ENCODE measurements at regions not wholly inside any gene's neighbourhood (a gene's known extent, or its start where the extent isn't known, plus 50 kb on each side); places are given as distances from the start of the nearest gene placed in this dataset.
A peak's percentile ranks its signal among the peaks of the same experiment; 100 is the strongest.

DNA sequence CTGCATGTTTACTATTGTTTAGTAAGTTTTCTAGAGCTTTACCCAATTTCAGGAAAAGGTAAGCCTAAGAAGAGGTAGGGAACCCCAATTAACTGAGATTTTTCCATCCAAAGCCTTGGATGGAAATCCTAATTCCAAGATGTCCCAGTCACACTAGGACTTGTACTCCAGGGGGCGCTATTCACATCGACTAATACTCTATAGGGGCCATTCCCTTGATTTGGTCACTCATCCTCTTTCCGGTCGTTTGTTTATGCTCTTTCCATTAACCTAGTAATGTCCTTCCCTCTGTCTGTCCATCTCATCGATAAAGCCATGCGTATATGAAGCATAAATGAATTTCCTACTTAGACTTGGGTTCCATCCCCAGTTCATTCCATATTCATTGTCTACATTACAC is 80.8 kb upstream of the FUCA2 start:
- no peak for DNase-seq

- DNase-seq = no peak
Observed at GRCh38 chr6:143591441-143591840, 79.9 kb upstream of the FUCA2 start.

GRCh38 chr6:143589162-143589561 is 77.6 kb upstream of the FUCA2 start:
- no peak for DNase-seq

GRCh38 chr6:143586557-143586956 is 75.0 kb upstream of the FUCA2 start:
- no peak for DNase-seq

GRCh38 chr6:143585716-143586115 is 74.2 kb upstream of the FUCA2 start:
- no peak for DNase-seq

GRCh38 chr6:143585241-143585640 is 73.7 kb upstream of the FUCA2 start:
- no peak for DNase-seq

- no peak for DNase-seq
Observed at GRCh38 chr6:143583542-143584327, 72.2 kb upstream of the FUCA2 start.

- DNase-seq = no peak
Observed at GRCh38 chr6:143581835-143582480, 70.4 kb upstream of the FUCA2 start.

- no peak for DNase-seq
Observed at GRCh38 chr6:143579703-143580102, 68.2 kb upstream of the FUCA2 start.

- no peak for DNase-seq
Observed at GRCh38 chr6:143578054-143578453, 66.5 kb upstream of the FUCA2 start.

GRCh38 chr6:143575901-143576426 is 64.4 kb upstream of the FUCA2 start:
- DNase-seq = no peak

- DNase-seq = peak; percentile 59
Observed at GRCh38 chr6:143575440-143575839, 63.9 kb upstream of the FUCA2 start.

DNA sequence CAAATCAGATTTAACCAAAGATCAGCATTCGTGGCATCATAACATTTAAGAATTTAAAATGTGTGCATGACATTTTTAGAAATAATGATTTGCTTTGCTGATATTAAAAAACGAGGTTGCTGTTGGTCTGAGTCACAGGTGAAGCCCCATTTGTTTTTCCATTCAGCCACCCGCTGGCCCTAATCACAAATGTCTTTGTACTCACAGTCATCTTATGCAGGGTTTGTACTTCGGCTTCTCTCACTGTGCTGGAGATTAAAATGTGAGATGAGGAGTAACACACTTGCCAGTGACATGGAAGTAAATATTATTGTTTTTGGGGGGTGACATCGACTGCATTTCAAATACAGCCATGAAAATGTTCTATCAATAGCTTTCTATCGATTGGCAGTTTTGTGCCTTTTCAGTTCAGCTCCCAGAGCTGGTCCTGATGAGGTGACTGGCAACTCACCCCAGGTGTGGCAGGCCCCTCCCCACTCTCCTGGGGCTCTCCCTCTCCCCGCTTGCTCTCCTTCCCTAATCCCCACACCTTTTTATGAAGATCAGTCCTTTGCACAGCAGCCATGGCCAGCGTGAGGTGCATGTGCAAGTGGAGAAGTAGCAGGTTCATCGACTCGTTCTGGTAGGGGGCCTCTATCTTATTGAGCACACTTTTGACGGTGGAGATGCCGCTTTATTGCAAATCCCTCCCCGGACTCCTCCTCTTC is 58.8 kb upstream of the FUCA2 start:
- no peak for DNase-seq

GRCh38 chr6:143569040-143569439 is 57.5 kb upstream of the FUCA2 start:
- no peak for DNase-seq

- no peak for DNase-seq
Observed at GRCh38 chr6:143564484-143565017, 53.0 kb upstream of the FUCA2 start.

DNA sequence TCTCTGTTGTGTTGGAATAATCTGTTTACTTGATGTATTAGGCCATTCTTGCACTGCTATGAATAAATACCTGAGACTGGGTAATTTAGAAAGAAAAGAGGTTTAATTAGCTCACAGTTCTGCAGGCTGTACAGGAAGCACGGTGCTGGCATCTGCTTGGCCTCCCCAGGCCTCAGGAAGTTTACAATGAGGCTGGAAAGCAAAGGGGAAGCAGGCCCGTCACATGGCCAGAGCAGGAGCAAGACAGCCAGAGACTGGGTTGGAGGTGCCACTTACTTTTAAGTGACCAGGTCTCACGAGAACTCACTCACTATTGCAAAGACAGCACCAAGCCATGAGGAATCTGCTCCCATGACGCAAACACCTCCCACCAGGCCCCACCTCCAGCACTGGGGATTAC is 50.6 kb upstream of the FUCA2 start:
- no peak for DNase-seq
